GM21381 (cell line): ENCODE measurements at regions not wholly inside any gene's neighbourhood (a gene's known extent, or its start where the extent isn't known, plus 50 kb on each side); places are given as distances from the start of the nearest gene placed in this dataset.

Source experiments
- ATAC-seq: cut with Tn5 transposase; IDR thresholded peaks from one replicate; pipeline ENCODE4 v1.9.1; 2021; ENCODE audit warnings: mild to moderate bottlenecking, moderate library complexity; ENCODE audit not compliant: unreplicated experiment

DNA sequence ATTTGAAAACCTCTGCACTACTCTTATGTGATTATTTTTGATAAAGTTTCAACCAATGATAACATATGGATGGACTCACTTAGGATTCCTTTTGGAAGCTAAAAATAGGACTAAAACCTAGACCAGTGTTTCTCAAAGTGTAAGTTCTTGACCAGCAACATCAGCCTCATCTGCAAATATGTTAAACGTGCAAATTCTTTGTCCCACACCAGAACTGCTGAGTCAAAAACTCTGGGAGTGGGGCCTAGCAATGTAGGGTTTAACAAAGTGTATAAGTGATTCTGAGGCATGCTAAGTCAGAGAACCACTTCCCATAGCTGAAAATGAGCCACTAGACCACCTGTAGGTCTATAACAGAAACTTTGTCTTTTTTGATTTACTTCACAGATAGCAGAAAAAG, 1247.2 kb upstream of the PIK3C3 start:
- ATAC-seq: no peak

- no peak for ATAC-seq
Measured at GRCh38 chr18:40698129-40698528, 1256.9 kb upstream of the PIK3C3 start.

DNA sequence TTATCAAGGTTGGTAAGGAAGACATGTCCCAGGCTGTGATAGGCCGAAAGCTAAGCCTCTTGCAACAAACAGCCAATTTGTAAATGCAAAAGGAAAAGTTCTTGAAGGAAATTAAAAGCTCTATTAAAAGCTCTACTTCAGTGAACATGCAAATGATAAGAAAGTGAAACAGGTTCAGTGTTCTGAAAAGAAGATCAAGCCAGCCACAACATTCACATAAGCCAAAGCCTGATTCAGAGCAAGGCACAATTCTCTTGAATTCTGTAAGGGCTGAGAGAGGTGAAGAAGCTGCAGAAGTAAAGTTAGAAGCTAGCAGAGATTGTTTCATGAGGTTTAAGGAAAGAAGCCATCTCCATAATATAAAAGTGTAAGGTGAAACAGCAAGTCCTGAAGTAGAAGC, 1259.5 kb upstream of the PIK3C3 start:
- ATAC-seq: no peak

DNA sequence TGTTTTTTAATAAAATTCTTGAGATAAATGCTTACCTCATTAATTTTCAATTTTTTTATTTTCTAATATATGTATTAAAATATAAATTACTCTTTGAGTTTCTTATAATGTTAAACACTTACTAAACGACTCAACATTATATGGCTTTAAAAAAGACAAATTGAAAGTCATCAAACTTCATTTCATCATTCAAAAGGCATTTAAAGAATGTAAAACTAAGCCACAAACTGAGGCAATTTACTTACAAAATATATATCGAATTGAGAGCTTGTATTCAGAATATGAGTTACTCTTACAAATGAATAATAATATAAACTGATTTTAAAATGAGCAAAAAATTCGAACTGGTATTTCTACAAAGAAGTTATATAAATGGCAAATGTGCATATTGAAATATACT, 1262.2 kb upstream of the PIK3C3 start:
- ATAC-seq: no peak

DNA sequence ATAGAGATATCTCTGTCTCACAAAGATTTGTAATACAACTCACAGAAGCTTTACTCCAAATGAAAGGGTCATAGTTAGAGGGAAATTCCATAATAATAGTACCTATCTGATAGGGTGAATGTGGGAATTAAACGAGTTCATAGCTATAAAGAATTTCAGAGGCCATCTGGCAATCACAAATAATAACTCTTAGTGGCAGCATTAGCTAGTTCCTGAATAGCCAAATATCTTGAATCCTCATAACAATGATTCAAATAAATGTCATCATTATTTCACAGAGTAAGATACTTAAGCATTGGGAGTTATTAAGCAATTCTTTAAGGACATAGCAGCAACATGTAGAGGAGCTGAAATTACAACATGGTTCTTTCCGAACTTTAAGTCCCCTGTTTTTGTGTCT, 1265.0 kb upstream of the PIK3C3 start:
- no peak for ATAC-seq

DNA sequence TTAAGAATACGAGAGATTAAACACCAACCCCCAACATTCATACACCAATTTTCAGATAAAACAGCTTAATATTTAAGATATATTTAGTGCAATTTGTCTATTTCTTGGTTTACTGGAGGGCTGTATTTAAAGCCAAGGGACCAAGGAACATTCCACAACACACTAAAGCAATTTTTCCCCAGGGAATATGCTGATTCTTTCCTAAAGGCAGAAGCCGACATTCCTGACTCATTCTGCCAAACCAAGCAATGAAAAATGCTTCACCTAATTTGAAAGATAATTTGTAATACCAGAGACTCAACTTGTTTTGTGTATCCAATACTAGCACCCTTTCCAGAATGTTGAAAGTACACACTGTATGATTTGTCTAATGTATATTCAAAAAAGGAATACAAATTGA, 1267.6 kb upstream of the PIK3C3 start:
- ATAC-seq: no peak

DNA sequence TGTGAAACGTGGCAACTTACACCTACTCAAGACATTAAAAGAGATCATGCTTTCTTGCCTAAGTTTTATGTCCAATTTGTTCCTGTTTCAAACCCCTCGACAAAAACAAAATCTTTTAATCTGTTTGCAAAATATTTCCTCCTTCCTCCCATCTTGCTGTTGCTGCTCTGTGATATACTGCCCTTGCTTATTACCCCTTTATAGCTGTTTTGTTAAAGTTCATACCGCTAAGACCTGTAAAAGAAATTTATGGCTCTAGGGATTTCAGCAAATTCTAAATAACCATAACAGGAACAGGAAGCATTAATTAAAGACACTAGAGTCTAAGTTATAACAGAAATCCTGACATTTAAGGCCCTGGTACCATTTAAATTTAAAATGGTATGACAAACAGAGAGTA, 1268.2 kb upstream of the PIK3C3 start:
- ATAC-seq: no peak

- ATAC-seq: no peak
Measured at GRCh38 chr18:40685219-40685618, 1269.8 kb upstream of the PIK3C3 start.

GRCh38 chr18:40678318-40678717, 1276.7 kb upstream of the PIK3C3 start:
- ATAC-seq: no peak

DNA sequence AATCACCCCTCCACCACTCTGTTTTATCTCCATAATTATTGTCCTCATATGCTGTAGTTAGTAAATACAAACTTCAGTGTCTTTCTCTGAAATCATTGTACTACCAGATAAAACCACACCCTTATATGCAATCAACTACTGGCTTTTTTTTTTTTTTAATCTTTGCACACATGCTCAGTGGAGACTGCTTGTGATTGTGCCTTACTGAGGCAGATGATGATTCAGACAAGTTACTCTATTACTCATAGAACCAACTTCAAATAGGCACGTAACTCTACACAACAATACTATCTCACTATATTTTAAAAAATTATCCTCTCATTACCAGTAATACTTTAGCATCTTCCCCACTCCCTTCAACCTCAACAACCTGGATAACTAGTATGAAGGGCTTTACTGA, 1278.4 kb upstream of the PIK3C3 start:
- no peak for ATAC-seq

DNA sequence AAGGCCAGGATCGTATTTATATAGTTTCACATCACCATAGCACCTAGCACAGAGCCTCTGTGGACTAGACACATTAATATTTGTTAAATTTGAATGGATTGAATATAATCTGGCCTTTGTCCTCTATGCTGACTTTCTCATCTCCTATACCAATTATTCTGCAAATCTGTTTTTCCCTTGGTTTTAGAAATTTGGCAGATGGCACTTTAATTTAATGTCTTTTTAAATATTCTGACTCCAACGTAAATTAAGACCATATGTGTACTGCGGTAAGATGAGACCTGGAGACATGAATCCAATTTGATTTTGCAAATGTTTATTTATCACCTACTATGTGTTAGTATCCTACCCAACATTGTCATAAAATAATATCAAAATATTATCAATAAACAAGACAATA, 1281.9 kb upstream of the PIK3C3 start:
- ATAC-seq: no peak

GRCh38 chr18:40672590-40672989, 1282.4 kb upstream of the PIK3C3 start:
- no peak for ATAC-seq

DNA sequence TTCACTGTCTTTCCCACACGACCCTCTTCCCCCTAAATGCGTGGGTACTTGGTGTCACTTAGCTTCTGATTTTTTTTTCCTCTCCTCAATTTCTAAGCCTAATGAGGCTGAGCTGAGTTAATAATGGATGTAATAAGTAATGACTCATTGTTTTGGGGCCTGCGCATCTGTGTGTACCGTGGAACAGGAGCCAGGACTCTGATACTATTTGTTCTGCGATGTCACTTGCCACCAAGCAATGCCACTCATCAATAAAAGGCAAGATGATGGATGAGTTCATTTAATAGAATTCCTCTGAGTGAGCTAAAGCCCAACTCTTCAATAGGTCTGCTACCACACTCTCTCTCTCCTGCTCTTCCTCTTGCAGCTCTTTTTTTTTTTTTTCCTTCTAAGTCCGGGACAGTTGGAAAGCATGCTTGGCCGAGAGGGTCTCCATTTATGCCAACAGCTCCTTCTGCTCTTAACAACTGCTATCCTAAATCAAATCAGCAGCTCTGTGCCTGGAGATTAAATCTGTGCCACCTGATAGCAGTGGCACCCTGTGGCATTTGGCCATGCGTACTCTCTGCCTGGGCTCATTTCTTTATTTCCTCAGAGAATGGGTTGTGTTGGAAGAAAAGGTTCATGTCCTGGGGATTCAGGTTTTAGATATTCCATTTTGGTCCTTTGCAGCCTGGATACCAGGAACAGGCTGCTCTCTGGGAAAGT, 1284.2 kb upstream of the PIK3C3 start:
- ATAC-seq: no peak

DNA sequence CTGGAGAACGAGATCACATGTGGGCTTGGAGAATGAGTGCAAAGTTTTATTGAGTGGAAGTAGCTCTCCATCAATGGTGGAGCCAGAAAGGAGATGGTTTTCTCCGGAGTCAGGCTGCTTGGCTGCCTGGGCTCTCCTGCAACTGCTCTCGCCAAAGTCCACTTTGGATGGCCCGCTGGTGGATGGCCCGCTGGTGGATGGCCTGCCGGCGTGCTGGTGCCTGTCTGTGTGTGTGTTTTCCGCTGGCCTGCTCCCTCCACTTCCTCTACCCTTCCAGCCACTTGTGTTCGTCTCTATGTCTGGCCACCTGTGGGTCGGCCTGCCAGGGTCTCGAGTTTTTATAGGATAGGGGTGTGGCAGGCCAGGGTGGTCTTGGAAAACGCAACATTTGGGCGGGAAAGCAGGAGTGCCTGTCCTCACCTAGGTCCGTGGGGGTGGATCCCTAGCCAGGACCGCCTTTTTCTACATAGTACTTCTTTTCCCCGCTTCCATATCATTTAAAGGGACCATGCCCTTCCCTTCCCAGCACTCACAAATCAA, 1292.1 kb upstream of the PIK3C3 start:
- no peak for ATAC-seq

- ATAC-seq: no peak
Measured at GRCh38 chr18:40653682-40654081, 1301.4 kb upstream of the PIK3C3 start.

GRCh38 chr18:40652321-40652720, 1302.7 kb upstream of the PIK3C3 start:
- no peak for ATAC-seq

- no peak for ATAC-seq
Measured at GRCh38 chr18:40651163-40651562, 1303.9 kb upstream of the PIK3C3 start.

GRCh38 chr18:40642692-40643229, 1312.3 kb upstream of the PIK3C3 start:
- ATAC-seq: no peak

- ATAC-seq: no peak
Measured at GRCh38 chr18:40631319-40631718, 1323.7 kb upstream of the PIK3C3 start.

GRCh38 chr18:40630496-40630895, 1324.5 kb upstream of the PIK3C3 start:
- ATAC-seq: no peak

DNA sequence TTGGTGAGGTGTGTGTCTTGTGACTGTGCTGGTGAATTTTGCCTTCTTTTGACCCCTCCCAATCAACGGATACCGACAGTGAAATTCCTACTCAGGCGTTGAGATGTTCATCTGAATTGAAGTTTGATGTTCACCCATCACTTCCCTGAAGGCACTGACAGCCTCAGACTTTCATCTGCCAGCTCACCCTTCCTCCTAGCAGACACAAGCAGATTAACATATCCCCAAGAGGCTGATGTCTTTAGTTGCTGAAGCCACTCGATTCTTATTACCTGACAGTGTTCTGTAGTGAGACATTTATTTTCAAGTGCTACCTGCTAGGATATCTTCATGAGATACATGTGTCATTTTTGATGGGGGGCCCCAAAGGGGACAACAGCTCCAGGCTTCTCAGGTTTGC, 1330.1 kb upstream of the PIK3C3 start:
- ATAC-seq: no peak

GRCh38 chr18:40613721-40614120, 1341.3 kb upstream of the PIK3C3 start:
- ATAC-seq: no peak

DNA sequence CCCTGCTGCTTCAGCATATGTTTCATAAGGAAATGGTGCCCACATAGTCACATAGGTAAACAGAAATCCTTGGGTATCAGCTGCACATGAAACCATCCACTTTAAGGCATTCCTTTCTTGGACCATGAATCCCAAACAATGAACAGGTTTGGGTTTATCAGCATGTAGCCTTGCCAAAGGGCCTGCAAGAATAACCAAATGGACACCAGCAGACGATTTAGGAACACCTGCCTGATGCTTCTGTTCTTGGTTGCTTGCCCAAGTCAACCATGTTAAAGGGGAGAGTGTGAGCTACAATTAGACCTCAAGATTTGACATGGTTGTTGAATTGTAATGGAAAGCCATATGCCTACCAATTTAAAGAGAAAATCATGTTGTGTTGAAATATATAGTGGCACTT, 1342.7 kb upstream of the PIK3C3 start:
- no peak for ATAC-seq
